Activated CD8-positive, alpha-beta memory T cell treated with anti-CD3 and anti-CD28 coated beads for 48 hours (primary cell): ENCODE measurements at regions not wholly inside any gene's neighbourhood (a gene's known extent, or its start where the extent isn't known, plus 50 kb on each side); places are given as distances from the start of the nearest gene placed in this dataset.
"Not testable (repeated sequence)": the region's sequence is repeated elsewhere in the genome, so short reads cannot be mapped to it uniquely, and the experiment has no call there.

ENCODE experiments used
- DNase-seq, 3 experiments: peaks; one replicate each; pipeline ENCODE4 v3.0.0-alpha.2; 2020; ENCODE audit warnings: low read depth in 2 of 3, low spot score in 2 of 3

- peak in 2 of 3 experiments; percentile 3 to 7 for DNase-seq
Measured at GRCh38 chr12:19972325-19973288, 395.7 kb upstream of the PDE3A start.

- DNase-seq = no peak
Measured at GRCh38 chr12:19978193-19978592, 390.1 kb upstream of the PDE3A start.

GRCh38 chr12:19979584-19979983 is 388.8 kb upstream of the PDE3A start:
- no peak for DNase-seq

GRCh38 chr12:19981944-19982343 is 386.4 kb upstream of the PDE3A start:
- DNase-seq = no peak

- no peak for DNase-seq
Measured at GRCh38 chr12:19988001-19988400, 380.3 kb upstream of the PDE3A start.

- no peak for DNase-seq
Measured at GRCh38 chr12:19988459-19988873, 379.9 kb upstream of the PDE3A start.

GRCh38 chr12:19988948-19989347 is 379.4 kb upstream of the PDE3A start:
- no peak for DNase-seq

GRCh38 chr12:19991146-19991545 is 377.2 kb upstream of the PDE3A start:
- no peak for DNase-seq

- DNase-seq = no peak
Measured at GRCh38 chr12:19992311-19992710, 376.0 kb upstream of the PDE3A start.

GRCh38 chr12:19994968-19995367 is 373.4 kb upstream of the PDE3A start:
- no peak for DNase-seq

- DNase-seq = no peak
Measured at GRCh38 chr12:19997656-19998400, 370.5 kb upstream of the PDE3A start.

GRCh38 chr12:19998411-19998810 is 369.9 kb upstream of the PDE3A start:
- no peak for DNase-seq

- no peak for DNase-seq
Measured at GRCh38 chr12:19998961-19999804, 369.2 kb upstream of the PDE3A start.

GRCh38 chr12:19999805-20000138 is 368.6 kb upstream of the PDE3A start:
- DNase-seq = no peak

- no peak for DNase-seq
Measured at GRCh38 chr12:20000229-20000849, 368.0 kb upstream of the PDE3A start.

- no peak for DNase-seq
Measured at GRCh38 chr12:20003252-20003651, 365.1 kb upstream of the PDE3A start.

GRCh38 chr12:20004952-20005351 is 363.4 kb upstream of the PDE3A start:
- no peak for DNase-seq

- no peak for DNase-seq
Measured at GRCh38 chr12:20006871-20007730, 361.2 kb upstream of the PDE3A start.

- DNase-seq = not testable (repeated sequence)
Measured at GRCh38 chr12:20009965-20010364, 358.4 kb upstream of the PDE3A start.

GRCh38 chr12:20011200-20011599 is 357.1 kb upstream of the PDE3A start:
- no peak for DNase-seq
